OCI-LY1 (cell line): ENCODE measurements at regions not wholly inside any gene's neighbourhood (a gene's known extent, or its start where the extent isn't known, plus 50 kb on each side); places are given as distances from the start of the nearest gene placed in this dataset.

Experiments
- H2AFZ ChIP-seq: fragments of 200-600 bp; sonication (generic), shearing (Covaris generic); 2 replicates; pipeline ENCODE4 v1.6.0; 2014; ENCODE audit warnings: antibody characterized with exemption, mild to moderate bottlenecking, low read length
- H3F3A ChIP-seq: fragments of 200-600 bp; sonication (generic), shearing (Covaris generic); 2 replicates; pipeline ENCODE4 v1.6.0; 2014; ENCODE audit warnings: mild to moderate bottlenecking, antibody characterized with exemption, low read length, moderate library complexity; ENCODE audit not compliant: insufficient read depth
- H3K27ac ChIP-seq: fragments of 200-600 bp; sonication (generic); 2 replicates; pipeline ENCODE4 v1.5.1; 2014; ENCODE audit warnings: low read length, mixed run types, mild to moderate bottlenecking, low read depth; ENCODE audit not compliant: poor library complexity, severe bottlenecking
- H3K27me3 ChIP-seq: fragments of 200-600 bp; sonication (generic); 2 replicates; pipeline ENCODE4 v1.6.0; 2014; ENCODE audit warnings: antibody characterized with exemption, mild to moderate bottlenecking, low read length, moderate library complexity; ENCODE audit not compliant: insufficient read depth
- H3K36me3 ChIP-seq: fragments of 200-600 bp; sonication (generic); 2 replicates; pipeline ENCODE4 v1.6.1; 2014; ENCODE audit warnings: mild to moderate bottlenecking, antibody characterized with exemption, low read length, moderate library complexity, mixed read lengths; ENCODE audit not compliant: insufficient read depth
- H3K4me1 ChIP-seq: fragments of 200-600 bp; sonication (generic); 2 replicates; pipeline ENCODE4 v1.5.1; 2014; ENCODE audit warnings: mild to moderate bottlenecking, low read length, moderate library complexity; ENCODE audit not compliant: insufficient read depth, severe bottlenecking
- H3K4me2 ChIP-seq: fragments of 200-600 bp; sonication (generic), shearing (Covaris generic); 2 replicates; pipeline ENCODE4 v1.6.1; 2014; ENCODE audit warnings: low read length
- H3K4me3 ChIP-seq: fragments of 200-600 bp; sonication (generic); 2 replicates; pipeline ENCODE4 v1.5.1; 2014; ENCODE audit warnings: low read length, low read depth, mild to moderate bottlenecking, mixed read lengths; ENCODE audit not compliant: poor library complexity, severe bottlenecking
- H3K79me2 ChIP-seq: fragments of 200-600 bp; shearing (Covaris generic); 2 replicates; pipeline ENCODE4 v1.6.1; 2016; ENCODE audit warnings: mixed run types, low read length, mixed read lengths; ENCODE audit not compliant: insufficient read depth
- H3K9ac ChIP-seq: fragments of 200-600 bp; sonication (generic), shearing (Covaris generic); 2 replicates; pipeline ENCODE4 v1.6.1; 2014; ENCODE audit warnings: mild to moderate bottlenecking, low read length, mixed read lengths
- H3K9me2 ChIP-seq: fragments of 200-600 bp; sonication (generic), shearing (Covaris generic); 2 replicates; pipeline ENCODE4 v1.6.1; 2014; ENCODE audit warnings: low read depth, mild to moderate bottlenecking, low read length, mixed read lengths
- H3K9me3 ChIP-seq: fragments of 200-600 bp; shearing (Covaris generic); 2 replicates; pipeline ENCODE4 v1.6.1; 2014; ENCODE audit warnings: low read length, mixed read lengths
- H4K20me1 ChIP-seq: fragments of 200-600 bp; sonication (generic), shearing (Covaris generic); 2 replicates; pipeline ENCODE4 v1.6.0; 2016; ENCODE audit warnings: mild to moderate bottlenecking, low read length; ENCODE audit not compliant: insufficient read depth
- EZH2 ChIP-seq: fragments of 200-600 bp; sonication (generic), shearing (Covaris generic); IDR thresholded peaks from 2 replicates; pipeline ENCODE4 v1.8.0; 2017; ENCODE audit warnings: borderline replicate concordance, mixed run types, mild to moderate bottlenecking, antibody characterized with exemption, low read length, moderate library complexity, mixed read lengths
- TF ChIP-seq, protein P1 (sequence below): fragments of 200-600 bp; sonication (generic), shearing (Covaris generic); IDR thresholded peaks from 2 replicates; pipeline ENCODE4 v1.5.1; 2017; ENCODE audit warnings: mild to moderate bottlenecking, antibody characterized with exemption, low read length, moderate library complexity, mixed read lengths

DNA sequence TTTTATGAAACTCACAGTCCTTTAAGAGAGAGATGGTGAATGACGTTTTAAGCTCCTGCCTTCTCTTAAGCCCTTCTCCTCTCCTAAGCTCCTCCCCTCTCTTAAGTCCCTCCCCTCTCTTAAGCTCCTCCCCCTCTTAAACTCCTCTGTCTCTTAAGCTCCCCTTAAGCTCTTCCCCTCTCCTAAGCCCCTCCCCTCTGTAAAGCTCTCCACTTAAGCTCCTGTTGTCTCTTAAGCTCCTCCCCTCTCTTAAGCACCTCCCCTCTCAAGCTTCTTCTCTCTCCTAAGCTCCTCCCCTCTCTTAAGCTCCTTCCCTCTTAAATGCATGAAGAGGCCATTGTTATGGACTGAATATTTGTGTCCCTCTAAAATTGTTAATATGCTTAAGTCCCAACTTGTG, 1180.6 kb upstream of the AUTS2 start:
- H3K27me3 ChIP-seq: no peaks in the 10 kb centered on the region; the same call in 1 of the 2 replicates
- H3K4me2 ChIP-seq: no peak overlapping the region
- H3K4me1 ChIP-seq: no peaks in the 10 kb centered on the region
- no peaks in the 10 kb centered on the region for H3F3A ChIP-seq
- H3K79me2 ChIP-seq: no peaks in the 10 kb centered on the region
- H3K36me3 ChIP-seq: no peaks in the 10 kb centered on the region
- H3K9ac ChIP-seq: no peak overlapping the region
- H3K9me3 ChIP-seq: 0 out of 2 replicates have a peak, but pooled peaks cover 3% of the 10 kb centered on the region
- TF ChIP-seq, protein P1, sequence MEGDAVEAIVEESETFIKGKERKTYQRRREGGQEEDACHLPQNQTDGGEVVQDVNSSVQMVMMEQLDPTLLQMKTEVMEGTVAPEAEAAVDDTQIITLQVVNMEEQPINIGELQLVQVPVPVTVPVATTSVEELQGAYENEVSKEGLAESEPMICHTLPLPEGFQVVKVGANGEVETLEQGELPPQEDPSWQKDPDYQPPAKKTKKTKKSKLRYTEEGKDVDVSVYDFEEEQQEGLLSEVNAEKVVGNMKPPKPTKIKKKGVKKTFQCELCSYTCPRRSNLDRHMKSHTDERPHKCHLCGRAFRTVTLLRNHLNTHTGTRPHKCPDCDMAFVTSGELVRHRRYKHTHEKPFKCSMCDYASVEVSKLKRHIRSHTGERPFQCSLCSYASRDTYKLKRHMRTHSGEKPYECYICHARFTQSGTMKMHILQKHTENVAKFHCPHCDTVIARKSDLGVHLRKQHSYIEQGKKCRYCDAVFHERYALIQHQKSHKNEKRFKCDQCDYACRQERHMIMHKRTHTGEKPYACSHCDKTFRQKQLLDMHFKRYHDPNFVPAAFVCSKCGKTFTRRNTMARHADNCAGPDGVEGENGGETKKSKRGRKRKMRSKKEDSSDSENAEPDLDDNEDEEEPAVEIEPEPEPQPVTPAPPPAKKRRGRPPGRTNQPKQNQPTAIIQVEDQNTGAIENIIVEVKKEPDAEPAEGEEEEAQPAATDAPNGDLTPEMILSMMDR: no peak
- no peak for TF ChIP-seq EZH2
- H3K4me3 ChIP-seq: no peak overlapping the region
- no peak overlapping the region for H3K27ac ChIP-seq
- no peaks in the 10 kb centered on the region for H3K9me2 ChIP-seq
- H4K20me1 ChIP-seq: no peaks in the 10 kb centered on the region
- H2AFZ ChIP-seq: no peak overlapping the region

DNA sequence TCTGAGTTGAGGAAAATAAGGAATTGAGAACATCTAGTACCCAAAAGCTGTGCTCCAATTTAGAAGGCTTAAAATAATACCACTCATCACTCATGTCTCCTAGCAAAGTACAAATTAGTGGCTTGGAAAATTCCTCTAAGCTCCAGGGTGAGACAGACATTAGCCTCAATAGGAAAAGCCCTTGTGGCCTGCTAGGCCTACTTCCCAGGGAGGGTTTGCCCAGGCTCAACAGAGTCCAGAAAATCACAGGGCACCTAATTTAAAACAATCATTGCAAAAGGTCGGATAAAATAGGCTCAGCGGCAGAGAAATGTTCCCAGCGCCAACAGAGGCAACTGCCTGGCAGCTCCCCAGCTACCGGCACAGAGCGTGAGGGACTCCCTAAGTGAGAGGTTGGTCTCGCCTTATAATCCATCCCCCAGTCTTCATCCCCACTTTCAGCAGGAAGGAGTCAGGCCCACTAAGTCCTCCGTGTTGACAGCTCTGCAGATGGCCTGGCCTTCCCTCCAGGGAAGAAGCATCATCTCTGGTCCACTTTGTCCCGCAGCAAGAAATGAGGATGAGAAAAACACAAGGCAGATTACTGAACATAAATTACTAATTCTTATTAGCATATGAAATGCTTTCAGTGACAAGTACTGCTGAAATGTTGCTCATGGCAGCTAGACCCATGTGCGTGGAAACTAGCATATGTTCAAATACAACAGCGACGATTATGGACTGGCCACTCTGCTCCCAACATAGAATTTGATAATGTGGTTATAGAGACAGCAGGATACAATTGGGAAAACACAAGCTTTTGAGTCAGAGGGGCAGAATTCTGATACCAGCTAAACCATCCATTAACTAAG, 1177.7 kb upstream of the AUTS2 start:
- Histone ChIP-seq H2AFZ (no peak overlapping the region), H3K9ac (no peak overlapping the region), H3K9me3 (0 out of 2 replicates have a peak, but pooled peaks cover 3% of the 10 kb centered on the region), H3K9me2 (no peaks in the 10 kb centered on the region), H3K4me3 (no peak overlapping the region), H4K20me1 (no peaks in the 10 kb centered on the region), H3F3A (no peaks in the 10 kb centered on the region), H3K27me3 (no peaks in the 10 kb centered on the region; the same call in 1 of the 2 replicates), H3K27ac (no peak overlapping the region), H3K4me1 (no peaks in the 10 kb centered on the region), H3K79me2 (no peaks in the 10 kb centered on the region), H3K4me2 (no peak overlapping the region), H3K36me3 (no peaks in the 10 kb centered on the region)
- TF ChIP-seq, protein P1: no peak
- TF ChIP-seq EZH2: no peak

DNA sequence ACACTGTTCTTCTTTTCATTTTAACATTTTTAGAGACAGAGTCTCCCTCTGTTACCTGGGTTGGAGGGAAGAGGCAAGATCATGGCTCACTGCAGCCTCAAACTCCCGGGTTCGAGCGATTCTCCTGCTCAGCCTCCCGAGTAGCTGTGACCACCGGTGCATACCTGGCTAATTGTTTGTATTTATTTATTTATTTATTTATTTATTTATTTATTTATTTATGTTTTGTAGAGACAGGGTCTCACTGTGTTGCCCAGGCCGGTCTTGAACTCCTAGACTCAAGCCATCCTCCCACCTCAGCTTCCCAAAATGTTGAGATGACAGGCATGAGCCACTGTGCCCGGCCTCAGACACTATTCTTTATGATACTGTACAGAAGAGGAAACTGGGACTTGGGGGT, 1176.6 kb upstream of the AUTS2 start:
- no peak overlapping the region for H3K4me3 ChIP-seq

More for the DNA sequence above, 1176.6 kb upstream of the AUTS2 start:
- Histone ChIP-seq H4K20me1 (no peaks in the 10 kb centered on the region), H3K27ac (no peak overlapping the region), H3K27me3 (no peaks in the 10 kb centered on the region; the same call in 1 of the 2 replicates), H3K9ac (no peak overlapping the region), H3K36me3 (no peaks in the 10 kb centered on the region), H3K9me3 (0 out of 2 replicates have a peak, but pooled peaks cover 3% of the 10 kb centered on the region), H3K4me2 (no peak overlapping the region), H3K4me1 (no peaks in the 10 kb centered on the region), H3K79me2 (no peaks in the 10 kb centered on the region), H2AFZ (no peak overlapping the region), H3K9me2 (no peaks in the 10 kb centered on the region), H3F3A (no peaks in the 10 kb centered on the region)
- no peak for TF ChIP-seq EZH2
- TF ChIP-seq, protein P1: no peak
